ENCODE measurements at regions not wholly inside any gene's neighbourhood (a gene's known extent, or its start where the extent isn't known, plus 50 kb on each side); places are given as distances from the start of the nearest gene placed in this dataset.

- no peak for DNase-seq (ENCODE audit: low read depth)
Observed at GRCh38 chr4:27267970-27268355, 407.3 kb downstream of the STIM2 start.

DNA sequence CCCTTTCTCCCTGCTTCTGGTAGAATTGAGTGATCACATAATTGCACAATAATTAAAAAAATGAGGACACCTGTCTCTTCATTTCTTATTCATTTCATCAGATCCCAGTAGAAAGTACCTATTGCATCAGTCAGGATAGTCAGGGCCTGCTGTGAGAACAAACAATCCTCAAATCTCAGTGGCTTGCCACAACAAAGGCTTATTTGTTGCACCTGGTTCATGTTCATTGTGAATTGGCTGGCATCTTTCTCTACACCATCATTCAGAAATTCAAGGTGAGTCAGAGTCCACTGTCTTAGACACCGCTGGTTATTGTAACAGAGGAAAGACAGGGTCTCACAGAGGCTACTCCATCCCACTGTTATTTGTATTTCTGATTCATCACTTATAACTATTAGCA, 409.8 kb downstream of the STIM2 start:
- no peak for DNase-seq (ENCODE audit: low read depth)

DNA sequence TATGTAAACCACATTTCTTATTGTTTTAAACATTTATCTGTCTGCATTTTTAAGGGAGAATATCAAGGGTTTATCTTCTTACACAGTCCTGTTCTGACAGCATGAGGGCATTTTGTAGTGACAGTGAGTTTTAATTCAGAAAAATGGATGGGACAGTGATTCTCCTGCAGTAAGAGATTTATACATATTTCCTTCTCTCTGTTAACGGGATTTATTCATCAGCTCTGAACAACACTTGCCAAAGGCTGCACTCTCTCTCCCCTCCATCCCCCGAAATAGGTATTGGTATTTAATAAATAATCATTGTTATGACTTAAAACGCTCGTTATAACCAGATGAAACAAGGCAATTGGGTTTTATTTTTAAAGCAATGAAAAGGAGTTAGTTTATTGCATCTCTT, 410.9 kb downstream of the STIM2 start:
- DNase-seq (ENCODE audit: low read depth), result no peak

- DNase-seq (ENCODE audit: low read depth), result no peak
Observed at GRCh38 chr4:27272217-27272616, 411.6 kb downstream of the STIM2 start.

- peak; percentile 53 for DNase-seq (ENCODE audit: low read depth)
Observed at GRCh38 chr4:27276307-27277073, 415.8 kb downstream of the STIM2 start.

GRCh38 chr4:27278615-27279375, 418.2 kb downstream of the STIM2 start:
- peak; percentile 64 for DNase-seq (ENCODE audit: low read depth)

DNA sequence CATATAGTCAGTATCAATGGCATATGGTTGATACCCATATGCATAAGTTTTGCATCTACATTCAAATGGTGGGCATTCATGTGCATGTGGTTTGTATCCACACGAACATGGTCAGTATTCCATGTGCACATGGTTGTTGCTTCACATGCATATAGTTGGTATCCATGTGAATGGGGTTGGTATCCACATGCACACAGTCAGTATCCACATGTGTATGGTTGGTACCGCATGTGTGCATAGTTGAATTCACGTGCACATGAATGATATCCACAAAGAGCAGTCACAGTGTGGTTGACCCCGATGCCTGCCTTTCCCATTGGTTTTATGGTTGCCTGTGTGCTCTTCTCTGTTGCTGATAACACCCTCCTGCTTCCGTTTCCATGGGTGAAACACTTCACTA, 427.9 kb downstream of the STIM2 start:
- no peak for DNase-seq (ENCODE audit: low read depth)

- no peak for DNase-seq (ENCODE audit: low read depth)
Observed at GRCh38 chr4:27289704-27290103, 429.1 kb downstream of the STIM2 start.

DNA sequence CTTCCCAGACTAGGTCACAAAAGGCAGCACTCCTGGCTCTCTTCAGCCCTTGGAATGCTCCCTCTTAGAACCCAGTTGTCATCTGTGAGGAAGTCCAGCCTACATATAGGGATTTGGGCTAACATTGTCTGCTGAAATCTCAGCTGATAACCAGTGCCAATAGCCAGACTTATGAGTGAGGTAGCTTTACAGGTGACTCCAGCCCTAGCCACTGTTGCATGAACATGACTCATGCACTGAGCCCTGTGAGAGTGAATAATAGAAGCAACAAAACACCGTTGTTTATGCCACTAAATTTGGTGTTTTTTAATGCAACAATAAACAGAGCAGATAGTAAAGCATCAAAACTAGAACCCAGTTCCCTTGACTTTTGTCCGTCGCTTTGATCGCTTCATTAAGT, 433.2 kb downstream of the STIM2 start:
- no peak for DNase-seq (ENCODE audit: low read depth)

GRCh38 chr4:27304751-27305150, 444.1 kb downstream of the STIM2 start:
- DNase-seq (ENCODE audit: low read depth), result no peak

DNA sequence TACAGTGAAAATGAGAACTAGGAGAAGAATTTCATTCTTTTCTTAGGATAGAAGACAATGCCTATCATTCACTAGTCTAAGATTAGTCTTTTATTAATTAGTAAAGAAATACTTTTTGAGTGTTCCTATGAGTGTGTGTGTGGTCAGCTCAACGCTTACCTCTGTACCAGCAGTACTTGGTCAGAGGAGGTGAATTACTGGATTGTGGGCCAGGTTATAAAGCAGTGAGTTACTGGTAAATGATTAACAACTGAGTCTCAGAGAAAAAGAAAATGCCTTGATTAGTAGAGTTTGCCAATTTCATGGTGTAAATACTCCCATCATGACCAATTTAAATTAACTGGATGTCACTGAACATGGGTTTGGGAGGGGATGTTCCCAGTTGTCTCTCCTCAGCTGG, 444.6 kb downstream of the STIM2 start:
- DNase-seq (ENCODE audit: low read depth), result no peak

GRCh38 chr4:27308379-27308778, 447.7 kb downstream of the STIM2 start:
- no peak for DNase-seq (ENCODE audit: low read depth)

GRCh38 chr4:27315625-27316024, 455.0 kb downstream of the STIM2 start:
- DNase-seq (ENCODE audit: low read depth), result no peak

GRCh38 chr4:27316176-27316575, 455.5 kb downstream of the STIM2 start:
- no peak for DNase-seq (ENCODE audit: low read depth)

DNA sequence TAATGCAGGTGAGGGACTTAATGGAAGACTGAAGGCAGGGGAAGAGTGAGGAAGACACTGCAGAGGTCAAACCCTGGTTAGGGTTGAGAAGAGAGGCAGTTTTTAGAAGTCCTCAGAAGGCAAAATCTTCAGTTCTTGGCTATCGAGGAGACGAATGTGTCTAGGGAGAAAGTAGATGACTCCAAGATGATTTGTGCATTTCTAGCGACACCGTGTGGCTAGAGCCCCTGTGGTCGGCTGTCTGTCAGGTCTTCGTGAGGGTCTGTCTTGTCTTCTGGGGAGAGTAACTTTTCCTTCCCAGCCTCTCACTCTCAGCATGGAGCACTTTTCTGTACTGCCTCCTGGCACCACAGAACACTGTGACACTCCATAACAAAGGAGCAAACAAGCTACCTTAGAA, 458.1 kb downstream of the STIM2 start:
- DNase-seq (ENCODE audit: low read depth), result peak; percentile 61

GRCh38 chr4:27326991-27327390, 466.4 kb downstream of the STIM2 start:
- no peak for DNase-seq (ENCODE audit: low read depth)

- no peak for DNase-seq (ENCODE audit: low read depth)
Observed at GRCh38 chr4:27327421-27328181, 467.0 kb downstream of the STIM2 start.

DNA sequence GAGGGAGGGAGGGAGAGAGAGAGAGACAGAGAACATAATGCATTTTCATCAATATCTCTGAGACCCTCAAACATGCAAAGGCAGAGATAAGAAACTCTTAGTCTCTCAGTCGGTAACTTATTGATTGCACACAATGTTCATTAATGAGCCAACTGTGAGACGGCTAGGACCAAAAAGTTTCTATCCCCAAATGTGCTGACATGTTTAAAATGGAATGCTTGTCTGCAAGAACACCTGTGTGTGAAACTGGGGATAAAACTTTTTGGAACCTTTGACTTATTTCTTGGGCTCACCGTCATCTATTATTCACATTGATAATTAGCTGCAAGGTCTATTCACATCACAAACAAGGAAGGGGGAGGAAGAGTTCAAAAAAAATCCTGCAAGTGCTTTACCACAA, 477.9 kb downstream of the STIM2 start:
- DNase-seq (ENCODE audit: low read depth), result no peak

DNA sequence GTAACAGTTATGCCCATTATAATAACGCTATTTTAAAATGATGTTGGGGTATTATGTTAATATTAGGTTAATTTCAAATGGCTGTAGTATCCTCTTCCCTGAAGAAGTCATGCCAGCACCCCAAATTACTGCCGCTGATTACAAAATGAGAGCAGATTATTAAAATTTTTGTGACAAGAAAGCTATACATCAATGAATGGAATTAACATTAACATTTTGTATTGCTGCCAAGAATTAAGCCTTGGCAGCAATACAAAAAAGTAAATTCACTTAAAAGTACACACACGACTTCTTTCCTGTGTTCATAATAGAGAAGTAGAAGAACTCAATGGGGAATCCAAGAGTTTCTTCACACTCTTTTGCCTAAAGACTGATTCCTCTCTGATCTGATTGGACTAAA, 482.8 kb downstream of the STIM2 start:
- DNase-seq (ENCODE audit: low read depth), result no peak

DNA sequence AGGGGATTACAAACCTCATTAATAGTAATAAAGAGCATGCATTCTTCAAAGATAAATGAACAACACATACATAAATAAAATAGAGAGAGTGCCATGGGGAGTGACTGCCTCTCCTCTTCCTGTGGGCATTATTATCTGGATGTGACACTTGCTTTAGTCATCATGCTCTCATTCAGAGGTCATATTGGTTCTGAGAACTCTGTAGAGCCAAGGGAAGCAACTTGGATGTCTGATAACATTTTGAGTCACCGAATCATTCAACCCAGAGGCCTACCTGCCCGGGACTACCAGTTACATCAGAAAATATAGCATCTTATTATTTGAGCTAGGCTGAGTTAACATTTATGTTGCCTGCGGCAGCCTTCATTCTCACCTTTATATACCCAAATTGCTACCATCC, 489.5 kb downstream of the STIM2 start:
- DNase-seq (ENCODE audit: low read depth), result peak; percentile 39

DNA sequence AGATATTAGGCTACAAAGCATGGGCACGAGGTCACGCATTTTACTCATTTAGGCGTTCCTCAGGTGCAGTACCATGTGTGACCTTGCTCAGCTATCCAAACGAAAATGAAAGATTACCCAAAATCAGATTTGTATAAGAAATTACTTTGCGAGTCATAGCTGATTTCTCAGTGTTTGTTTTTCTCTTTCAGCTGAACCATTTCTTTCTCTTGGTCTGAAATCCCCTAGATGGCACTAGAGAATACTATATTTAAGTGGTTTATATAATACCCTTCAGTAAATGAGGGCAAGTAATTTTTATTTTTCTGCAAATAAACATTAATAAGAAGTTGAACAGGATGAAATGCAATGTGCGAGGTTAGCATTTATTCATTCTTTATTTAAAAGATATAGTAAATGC, 496.6 kb downstream of the STIM2 start:
- peak; percentile 44 for DNase-seq (ENCODE audit: low read depth)

DNA sequence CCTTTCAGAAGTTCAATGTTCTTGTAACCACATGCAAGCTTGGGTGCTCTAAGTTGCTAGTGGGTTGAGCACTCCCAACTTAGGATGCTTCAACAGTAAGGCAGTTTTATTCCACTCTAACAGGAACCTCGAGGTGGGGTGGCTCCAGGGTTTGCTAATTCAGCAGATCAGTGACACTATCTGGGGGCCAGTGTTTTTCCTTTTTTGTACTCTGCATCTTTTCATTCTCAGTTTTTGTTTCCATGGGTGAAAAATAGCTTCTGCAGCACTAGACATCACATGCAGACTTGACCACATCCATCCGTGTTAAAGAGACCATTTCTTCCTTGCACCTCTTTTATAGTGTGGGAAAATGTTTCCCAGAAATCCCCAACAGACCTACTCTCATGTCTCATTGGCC, 497.6 kb downstream of the STIM2 start:
- no peak for DNase-seq (ENCODE audit: low read depth)

DNA sequence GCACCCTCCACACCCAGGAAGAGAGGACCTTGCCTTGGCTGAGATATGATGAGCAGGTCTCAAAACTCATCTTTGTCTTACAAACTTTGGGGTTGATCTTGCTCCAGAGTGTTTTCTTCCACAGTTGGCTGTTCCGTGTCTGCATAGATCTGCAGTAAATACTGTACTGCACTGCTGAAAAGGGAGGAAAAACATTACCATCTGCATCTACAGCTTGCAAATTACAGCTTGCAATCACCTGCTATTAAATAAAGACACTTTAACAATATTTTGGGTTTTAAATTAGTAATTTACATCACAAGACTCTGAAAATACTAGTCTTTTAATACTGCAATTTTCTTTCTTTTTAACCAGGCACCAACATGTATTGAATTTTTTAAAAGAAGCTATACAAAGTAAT, 499.5 kb downstream of the STIM2 start:
- no peak for DNase-seq (ENCODE audit: low read depth)
